ENCODE measurements at regions not wholly inside any gene's neighbourhood (a gene's known extent, or its start where the extent isn't known, plus 50 kb on each side); places are given as distances from the start of the nearest gene placed in this dataset.

GRCh38 chr9:135408476-135409254 is 70.9 kb upstream of the PPP1R26 start:
- Histone ChIP-seq H3K4me3 (ENCODE audit: low read length) (no peak overlapping the region), H3K9me2 (ENCODE audit: insufficient read depth, low read length) (no peaks in the 10 kb centered on the region), H3K9ac (ENCODE audit: low read length) (no peak overlapping the region), H3K9me3 (ENCODE audit: low read length) (no peaks in the 10 kb centered on the region), H3K4me2 (ENCODE audit: low read length) (no peak overlapping the region), H3K36me3 (ENCODE audit: insufficient read depth, low read length) (no peaks in the 10 kb centered on the region), H3K79me2 (replicated peaks; ENCODE audit: insufficient read depth, low read length) (no peaks in the 10 kb centered on the region), H3F3A (ENCODE audit: insufficient read depth, low read length, poor library complexity, severe bottlenecking) (no peaks in the 10 kb centered on the region), H2AFZ (ENCODE audit: low read depth, low read length) (no peak overlapping the region), H4K20me1 (ENCODE audit: insufficient read depth) (no peaks in the 10 kb centered on the region), H3K27ac (ENCODE audit: low read length) (no peak overlapping the region), H3K27me3 (ENCODE audit: insufficient read depth, low read depth, low read length) (no peaks in the 10 kb centered on the region)
- TF ChIP-seq TAF1 (IDR thresholded peaks at IDR 0.05; ENCODE audit: low read depth) = no peak
- TF ChIP-seq CTCF (IDR thresholded peaks at IDR 0.05; ENCODE audit: poor library complexity, severe bottlenecking) = no peak
- TF ChIP-seq POLR2AphosphoS5 (IDR thresholded peaks at IDR 0.05) = no peak
- no peak for TF ChIP-seq REST (IDR thresholded peaks at IDR 0.05; ENCODE audit: borderline replicate concordance)
- no peak for TF ChIP-seq SMC3 (conservative IDR thresholded peaks at IDR 0.05; ENCODE audit: poor library complexity)
- no peak for TF ChIP-seq RAD21 (conservative IDR thresholded peaks at IDR 0.05)
- no peak for TF ChIP-seq MXI1 (conservative IDR thresholded peaks at IDR 0.05; ENCODE audit: poor library complexity, severe bottlenecking)
- TF ChIP-seq EZH2 (IDR thresholded peaks at IDR 0.05; ENCODE audit: borderline replicate concordance, insufficient read depth, low read length, poor library complexity, severe bottlenecking) = no peak

- Histone ChIP-seq H2AFZ (ENCODE audit: low read depth, low read length) (no peak overlapping the region), H3K9ac (ENCODE audit: low read length) (no peak overlapping the region), H3K9me3 (ENCODE audit: low read length) (no peaks in the 10 kb centered on the region), H3K79me2 (replicated peaks; ENCODE audit: insufficient read depth, low read length) (no peaks in the 10 kb centered on the region), H3K4me2 (ENCODE audit: low read length) (no peak overlapping the region), H4K20me1 (ENCODE audit: insufficient read depth) (no peaks in the 10 kb centered on the region), H3F3A (ENCODE audit: insufficient read depth, low read length, poor library complexity, severe bottlenecking) (no peaks in the 10 kb centered on the region), H3K9me2 (ENCODE audit: insufficient read depth, low read length) (no peaks in the 10 kb centered on the region), H3K36me3 (ENCODE audit: insufficient read depth, low read length) (no peaks in the 10 kb centered on the region), H3K27me3 (ENCODE audit: insufficient read depth, low read depth, low read length) (no peaks in the 10 kb centered on the region), H3K27ac (ENCODE audit: low read length) (no peak overlapping the region), H3K4me3 (ENCODE audit: low read length) (no peak overlapping the region)
- TF ChIP-seq CTCF (IDR thresholded peaks at IDR 0.05; ENCODE audit: poor library complexity, severe bottlenecking) (no peak), TAF1 (IDR thresholded peaks at IDR 0.05; ENCODE audit: low read depth) (no peak), MXI1 (conservative IDR thresholded peaks at IDR 0.05; ENCODE audit: poor library complexity, severe bottlenecking) (no peak), SMC3 (conservative IDR thresholded peaks at IDR 0.05; ENCODE audit: poor library complexity) (no peak), REST (IDR thresholded peaks at IDR 0.05; ENCODE audit: borderline replicate concordance) (no peak), RAD21 (conservative IDR thresholded peaks at IDR 0.05) (no peak), POLR2AphosphoS5 (IDR thresholded peaks at IDR 0.05) (no peak), EZH2 (IDR thresholded peaks at IDR 0.05; ENCODE audit: borderline replicate concordance, insufficient read depth, low read length, poor library complexity, severe bottlenecking) (no peak), EP300 (conservative IDR thresholded peaks at IDR 0.05; ENCODE audit: poor library complexity, severe bottlenecking) (no peak)
Observed at GRCh38 chr9:135409286-135410200, 70.0 kb upstream of the PPP1R26 start.
